Brain microvascular endothelial cell (primary cell): ENCODE measurements at regions not wholly inside any gene's neighbourhood (a gene's known extent, or its start where the extent isn't known, plus 50 kb on each side); places are given as distances from the start of the nearest gene placed in this dataset.
"Not testable (repeated sequence)": the region's sequence is repeated elsewhere in the genome, so short reads cannot be mapped to it uniquely, and the experiment has no call there.

Experiments
- DNase-seq: peaks from one replicate; pipeline ENCODE4 v3.0.0-alpha.2; 2020
- H3K27ac ChIP-seq: fragments of 250-450 bp; sonication (Bioruptor Pico); 2 replicates; pipeline ENCODE4 v1.5.1; 2020; ENCODE audit warnings: mild to moderate bottlenecking, moderate library complexity
- H3K27me3 ChIP-seq: fragments of 250-450 bp; sonication (Bioruptor Pico); replicated peaks from 2 replicates; pipeline ENCODE4 v1.5.1; 2020; ENCODE audit warnings: mild to moderate bottlenecking
- H3K36me3 ChIP-seq: fragments of 250-450 bp; sonication (Bioruptor Pico); replicated peaks from 2 replicates; pipeline ENCODE4 v1.5.1; 2020; ENCODE audit warnings: mild to moderate bottlenecking
- H3K4me3 ChIP-seq: 2 replicates; pipeline ENCODE4 v1.5.1; 2011; ENCODE audit warnings: low read depth, mild to moderate bottlenecking, control low read depth, low read length, moderate library complexity
- CTCF ChIP-seq: IDR thresholded peaks from 2 replicates; pipeline ENCODE4 v1.5.1; 2011; ENCODE audit warnings: low read depth, mild to moderate bottlenecking, moderate library complexity, low read length, control low read depth, inconsistent platforms; ENCODE audit errors: missing control alignments
- in situ Hi-C: cut with HindIII; loops from 2 replicates; pipeline ENCODE4 v1.10.0; 2017; ENCODE audit warnings: low sequenced_read_pairs, low pct_ligation_motif_present

GRCh38 chr3:147237991-147238390, 168.4 kb downstream of the ZIC4 start:
- in situ Hi-C loops, result no loop called here
- H3K27ac ChIP-seq, result no peak overlapping the region
- no peak overlapping the region for H3K4me3 ChIP-seq
- DNase-seq, result no peak
- no peaks in the 10 kb centered on the region for H3K27me3 ChIP-seq
- TF ChIP-seq CTCF, result no peak
- H3K36me3 ChIP-seq, result no peaks in the 10 kb centered on the region

- DNase-seq, H3K36me3 ChIP-seq, H3K27ac ChIP-seq, in situ Hi-C loops, H3K4me3 ChIP-seq, H3K27me3 ChIP-seq: not testable (repeated sequence)
Measured at GRCh38 chr3:147231980-147232379, 174.4 kb downstream of the ZIC4 start.

DNA sequence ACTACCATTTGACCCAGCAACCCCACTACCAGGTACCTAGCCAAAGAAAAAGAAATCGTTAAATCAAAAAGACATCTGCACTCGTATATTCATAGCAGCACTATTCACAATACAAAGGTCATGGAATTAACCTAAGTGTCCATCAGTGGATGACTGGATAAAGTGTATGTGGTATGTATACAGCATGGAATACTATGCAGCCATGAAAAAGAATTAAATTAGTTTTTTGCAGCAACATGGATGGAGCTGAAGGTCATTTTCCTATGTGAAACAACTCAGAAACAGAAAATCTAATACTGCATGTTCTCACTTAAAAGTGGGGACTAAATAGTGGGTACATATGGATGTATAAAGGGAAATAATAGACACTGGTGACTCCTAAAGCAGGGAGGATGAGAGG, 175.2 kb downstream of the ZIC4 start:
- in situ Hi-C loops, result no loop called here
- no peaks in the 10 kb centered on the region for H3K36me3 ChIP-seq
- H3K27ac ChIP-seq, result no peak overlapping the region
- TF ChIP-seq CTCF, result no peak
- H3K4me3 ChIP-seq, result no peak overlapping the region
- H3K27me3 ChIP-seq, result no peaks in the 10 kb centered on the region
- no peak for DNase-seq

DNA sequence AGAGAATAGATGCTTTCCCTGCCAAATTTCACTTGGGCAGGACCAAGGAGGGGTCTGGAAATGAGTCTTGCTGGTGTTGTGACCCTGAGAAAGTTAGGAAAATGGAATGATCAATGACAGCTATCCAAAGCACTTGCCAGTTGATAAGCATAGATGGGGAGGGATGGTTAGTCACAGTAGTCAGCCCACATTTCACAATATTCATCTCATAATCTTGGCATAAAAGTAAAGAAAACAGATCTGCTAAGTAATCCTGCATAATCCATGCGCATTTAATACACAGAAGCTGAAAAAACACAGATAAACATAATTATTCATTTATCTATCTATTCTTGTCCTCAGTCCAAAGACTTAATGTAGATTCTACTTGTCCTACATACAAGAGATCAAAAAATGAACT, 184.1 kb downstream of the ZIC4 start:
- H3K27me3 ChIP-seq, result no peaks in the 10 kb centered on the region
- H3K27ac ChIP-seq, result no peak overlapping the region
- in situ Hi-C loops, result no loop called here
- no peaks in the 10 kb centered on the region for H3K36me3 ChIP-seq
- no peak for TF ChIP-seq CTCF
- peak; percentile 22 for DNase-seq
- no peak overlapping the region for H3K4me3 ChIP-seq

GRCh38 chr3:147218965-147219364, 187.4 kb downstream of the ZIC4 start:
- H3K27ac ChIP-seq, result no peak overlapping the region
- no peak overlapping the region for H3K4me3 ChIP-seq
- peak; percentile 14 for DNase-seq
- no peaks in the 10 kb centered on the region for H3K27me3 ChIP-seq
- TF ChIP-seq CTCF, result no peak
- H3K36me3 ChIP-seq, result no peaks in the 10 kb centered on the region
- in situ Hi-C loops, result no loop called here

- Histone ChIP-seq H3K4me3 (no peak overlapping the region), H3K27ac (no peak overlapping the region), H3K27me3 (no peaks in the 10 kb centered on the region), H3K36me3 (no peaks in the 10 kb centered on the region)
- no peak for DNase-seq
- in situ Hi-C loops, result no loop called here
- TF ChIP-seq CTCF, result no peak
Measured at GRCh38 chr3:147216143-147216673, 190.1 kb downstream of the ZIC4 start.
